ENCODE measurements at regions not wholly inside any gene's neighbourhood (a gene's known extent, or its start where the extent isn't known, plus 50 kb on each side); places are given as distances from the start of the nearest gene placed in this dataset.

GRCh38 chr4:177671387-177671786 lies 229.2 kb upstream of the AGA start:
- Histone ChIP-seq H3K27ac (ENCODE audit: extremely low read length, insufficient read depth, low read length) (no peak overlapping the region), H2AFZ (ENCODE audit: low read length) (no peak overlapping the region), H3K27me3 (ENCODE audit: control insufficient read depth in 1 of 2, insufficient read depth in 2 of 2, low read length in 2 of 2) (no peaks in the 10 kb centered on the region), H3K79me2 (ENCODE audit: insufficient read depth, low read length) (no peaks in the 10 kb centered on the region), H3K9ac (ENCODE audit: insufficient read depth, low read depth, low read length) (no peak overlapping the region), H3K4me1 (ENCODE audit: insufficient read depth, low read length) (no peaks in the 10 kb centered on the region), H4K20me1 (ENCODE audit: insufficient read depth, low read length) (no peaks in the 10 kb centered on the region), H3K4me2 (ENCODE audit: low read depth, low read length) (no peak overlapping the region), H3K4me3 (replicated peaks in 1 of 3; ENCODE audit: insufficient read depth in 1 of 3, low read depth in 2 of 3, low read length in 3 of 3) (no peak overlapping the region), H3K9me3 (ENCODE audit: low read length) (no peaks in the 10 kb centered on the region), H3K36me3 (replicated peaks in 1 of 2; ENCODE audit: control insufficient read depth in 1 of 2, insufficient read depth in 2 of 2, low read length in 2 of 2) (no peaks in the 10 kb centered on the region)
- TF ChIP-seq ZNF441 (CRISPR knock-in tag; IDR thresholded peaks at IDR 0.05; ENCODE audit: borderline replicate concordance) (no peak), ZNF616 (CRISPR knock-in tag; IDR thresholded peaks at IDR 0.05; ENCODE audit: low read depth) (no peak), MYNN (CRISPR knock-in tag; IDR thresholded peaks at IDR 0.05; ENCODE audit: low read depth) (no peak), ZNF761 (CRISPR knock-in tag; conservative IDR thresholded peaks at IDR 0.05) (no peak), ATF1 (CRISPR knock-in tag; IDR thresholded peaks at IDR 0.05) (no peak), ZNF367 (CRISPR knock-in tag; IDR thresholded peaks at IDR 0.05; ENCODE audit: borderline replicate concordance) (no peak), THAP9 (CRISPR knock-in tag; IDR thresholded peaks at IDR 0.05; ENCODE audit: borderline replicate concordance) (no peak), ATF3 (CRISPR knock-in tag; IDR thresholded peaks at IDR 0.05) (no peak), E2F1 (CRISPR knock-in tag; IDR thresholded peaks at IDR 0.05) (no peak), ZBTB26 (CRISPR knock-in tag; IDR thresholded peaks at IDR 0.05; ENCODE audit: borderline replicate concordance) (no peak), MTF2 (CRISPR knock-in tag; IDR thresholded peaks at IDR 0.05; ENCODE audit: borderline replicate concordance) (no peak), DBP (CRISPR knock-in tag; IDR thresholded peaks at IDR 0.05; ENCODE audit: not compliant biosample characterization) (no peak), ZNF75D (CRISPR knock-in tag; IDR thresholded peaks at IDR 0.05; ENCODE audit: borderline replicate concordance) (no peak), SIX4 (CRISPR knock-in tag; IDR thresholded peaks at IDR 0.05) (no peak), NPAS2 (CRISPR knock-in tag; IDR thresholded peaks at IDR 0.05; ENCODE audit: borderline replicate concordance) (no peak)
- ATAC-seq (no peak), DNase-seq (ENCODE audit: low spot score) (no peak), FAIRE-seq (no peak)
- in situ Hi-C loops (cut with HindIII; ENCODE audit: extremely low pct_ligation_motif_present, low pct_unique_long_range_greater_than_20kb) (no loop called here), intact Hi-C loops (cut with micrococcal nuclease; ENCODE audit: unreplicated experiment) (no loop called here)
- no TSS peak for BruUV-seq (replicated peaks)
- POLR2A ChIA-PET, result no interaction called here
- CTCF ChIA-PET (ENCODE audit: low intra/inter-chr PET ratio, low total read pairs), result no interaction called here
- WGBS (ENCODE audit: low lambda C conversion rate), result 66% methylated on average over 3 of the region's 3 CpGs

Data from HepG2 (cell line).